ENCODE measurements at regions not wholly inside any gene's neighbourhood (a gene's known extent, or its start where the extent isn't known, plus 50 kb on each side); places are given as distances from the start of the nearest gene placed in this dataset.
"Not testable (repeated sequence)": the region's sequence is repeated elsewhere in the genome, so short reads cannot be mapped to it uniquely, and the experiment has no call there.

GRCh38 chr22:12541412-12542170 lies 2986.4 kb upstream of the OR11H1 start:
- peak in 1 of 5 donors; percentile 9 for DNase-seq

DNA sequence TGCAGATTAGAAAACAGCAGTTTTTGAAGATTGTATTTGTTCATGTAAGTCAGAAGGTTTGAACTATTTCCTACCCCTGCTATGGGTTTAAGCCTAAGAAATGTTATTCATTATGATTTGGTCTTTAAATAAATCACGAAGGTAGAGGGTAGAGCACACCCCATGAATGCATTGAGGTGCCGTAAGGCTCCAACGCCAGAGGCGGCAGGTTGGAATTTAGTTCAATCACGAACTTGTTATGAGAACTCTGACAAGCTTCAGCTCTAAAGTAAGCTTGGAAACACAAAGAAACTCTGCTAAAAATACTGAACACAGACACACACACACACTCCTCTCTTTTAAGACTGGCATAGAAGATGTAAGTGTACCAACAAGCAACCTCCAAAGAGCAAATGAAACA lies 2974.6 kb upstream of the OR11H1 start:
- DNase-seq = not testable (repeated sequence)

DNA sequence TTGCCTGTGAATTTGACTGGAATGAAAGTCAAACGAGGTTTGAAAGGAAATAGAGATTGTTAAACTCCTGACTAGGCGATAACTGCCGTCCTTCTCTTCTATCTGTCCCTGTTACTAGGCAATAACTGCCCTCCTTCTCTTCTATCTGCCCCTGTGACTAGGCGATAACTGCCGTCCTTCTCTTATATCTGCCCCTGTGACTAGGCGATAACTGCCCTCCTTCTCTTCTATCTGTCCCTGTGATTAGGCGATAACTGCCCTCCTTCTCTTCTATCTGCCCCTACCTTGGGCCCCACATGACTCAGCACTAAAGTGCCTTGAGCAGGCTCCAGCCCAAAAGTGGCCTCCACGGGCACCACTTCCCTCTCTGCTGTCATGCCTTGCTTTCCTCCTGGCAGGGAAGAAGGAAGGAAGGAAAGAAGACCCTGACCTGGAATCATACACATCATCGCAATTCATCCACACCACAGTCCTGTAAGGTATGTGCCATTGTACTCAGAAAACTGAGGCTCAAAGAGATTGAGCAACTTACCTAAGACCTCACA lies 2973.3 kb upstream of the OR11H1 start:
- not testable (repeated sequence) for DNase-seq

GRCh38 chr22:12571500-12571899 lies 2956.5 kb upstream of the OR11H1 start:
- DNase-seq = not testable (repeated sequence)

GRCh38 chr22:12579655-12580054 lies 2948.3 kb upstream of the OR11H1 start:
- not testable (repeated sequence) for DNase-seq

GRCh38 chr22:12584457-12584856 lies 2943.5 kb upstream of the OR11H1 start:
- not testable (repeated sequence) for DNase-seq

- not testable (repeated sequence) for DNase-seq
Measured at GRCh38 chr22:12584874-12585273, 2943.1 kb upstream of the OR11H1 start.

DNA sequence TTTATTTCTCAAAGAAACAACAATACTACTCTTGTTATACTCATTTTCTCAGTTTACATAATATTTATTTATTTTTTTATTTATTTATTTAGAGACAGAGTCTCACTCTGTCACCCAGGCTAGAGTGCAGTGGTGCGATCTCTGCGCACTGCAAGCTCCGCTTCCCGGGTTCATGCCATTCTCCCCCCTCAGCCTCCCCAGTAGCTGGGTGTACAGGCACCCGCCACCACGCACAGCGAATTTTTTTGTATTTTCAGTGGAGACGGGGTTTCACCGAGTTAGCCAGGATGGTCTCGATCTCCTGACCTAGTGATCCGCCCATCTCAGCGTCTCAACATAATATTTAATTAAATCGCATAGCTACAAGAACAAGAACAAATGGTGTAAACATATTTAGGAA lies 2932.3 kb upstream of the OR11H1 start:
- not testable (repeated sequence) for DNase-seq

DNA sequence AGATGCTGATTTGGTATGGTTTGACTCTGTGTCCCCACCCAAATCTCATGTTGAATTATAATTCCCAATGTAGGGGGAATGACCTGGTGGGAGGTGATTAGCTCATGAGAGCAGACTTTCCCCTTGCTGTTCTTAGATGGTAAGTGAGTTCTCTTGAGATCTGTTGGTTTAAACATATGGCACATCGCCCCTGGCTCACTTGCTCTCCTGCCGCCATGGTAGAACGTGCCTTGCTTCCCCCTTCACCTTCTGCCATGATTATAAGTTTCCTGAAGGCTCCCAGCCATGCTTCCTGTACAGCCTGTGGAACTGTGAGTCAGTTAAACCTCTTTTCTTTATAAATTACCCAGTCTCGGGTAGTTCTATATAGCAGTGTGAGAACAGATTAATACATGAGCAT lies 2930.2 kb upstream of the OR11H1 start:
- not testable (repeated sequence) for DNase-seq

GRCh38 chr22:12601510-12601869 lies 2926.5 kb upstream of the OR11H1 start:
- not testable (repeated sequence) for DNase-seq

- peak in 1 of 5 donors; percentile 23 for DNase-seq
Measured at GRCh38 chr22:12601870-12602779, 2925.9 kb upstream of the OR11H1 start.

GRCh38 chr22:12603399-12603798 lies 2924.6 kb upstream of the OR11H1 start:
- not testable (repeated sequence) for DNase-seq

- not testable (repeated sequence) for DNase-seq
Measured at GRCh38 chr22:12603833-12604232, 2924.2 kb upstream of the OR11H1 start.

- not testable (repeated sequence) for DNase-seq
Measured at GRCh38 chr22:12608454-12608853, 2919.5 kb upstream of the OR11H1 start.

DNA sequence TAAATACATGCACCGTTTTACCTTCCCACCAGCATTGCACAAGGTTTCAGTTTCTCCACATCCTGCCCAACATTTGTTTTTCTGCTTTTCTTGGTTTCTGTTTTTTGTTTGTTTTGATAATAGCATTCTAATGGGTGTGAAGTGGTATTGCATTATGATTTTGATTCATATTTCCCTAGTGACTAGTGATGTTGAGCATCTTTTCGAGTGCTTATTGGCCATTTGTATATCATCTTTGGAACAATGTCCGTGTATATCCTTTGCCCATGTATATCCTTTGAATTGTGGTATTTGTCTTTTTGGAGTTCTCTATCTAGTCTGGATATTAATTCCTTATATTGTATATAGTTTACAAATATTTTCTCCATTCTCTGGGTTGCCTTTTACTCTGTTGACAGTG lies 2914.8 kb upstream of the OR11H1 start:
- no peak for DNase-seq

GRCh38 chr22:12613907-12614306 lies 2914.1 kb upstream of the OR11H1 start:
- not testable (repeated sequence) for DNase-seq

DNA sequence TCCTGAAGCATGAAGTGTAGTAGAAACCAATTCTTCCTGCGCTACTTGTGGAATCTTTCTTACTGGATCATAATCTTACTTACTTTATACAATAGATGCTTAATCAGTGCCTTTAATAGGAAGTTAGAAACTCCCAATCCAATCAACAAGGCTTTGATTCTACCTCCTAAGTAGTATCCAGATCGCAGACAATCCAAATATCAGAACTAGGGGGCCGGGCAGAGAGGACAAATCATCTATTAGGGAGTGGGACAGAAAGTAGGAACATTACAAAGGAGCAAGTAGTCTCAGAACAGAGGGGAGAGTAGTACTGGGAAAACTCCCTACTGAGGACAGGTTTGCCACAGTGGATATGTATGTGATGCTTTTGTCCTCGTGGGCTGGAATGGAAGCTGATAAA lies 2901.1 kb upstream of the OR11H1 start:
- not testable (repeated sequence) for DNase-seq

- DNase-seq = not testable (repeated sequence)
Measured at GRCh38 chr22:12629815-12630214, 2898.2 kb upstream of the OR11H1 start.

GRCh38 chr22:12630965-12631364 lies 2897.0 kb upstream of the OR11H1 start:
- not testable (repeated sequence) for DNase-seq

DNA sequence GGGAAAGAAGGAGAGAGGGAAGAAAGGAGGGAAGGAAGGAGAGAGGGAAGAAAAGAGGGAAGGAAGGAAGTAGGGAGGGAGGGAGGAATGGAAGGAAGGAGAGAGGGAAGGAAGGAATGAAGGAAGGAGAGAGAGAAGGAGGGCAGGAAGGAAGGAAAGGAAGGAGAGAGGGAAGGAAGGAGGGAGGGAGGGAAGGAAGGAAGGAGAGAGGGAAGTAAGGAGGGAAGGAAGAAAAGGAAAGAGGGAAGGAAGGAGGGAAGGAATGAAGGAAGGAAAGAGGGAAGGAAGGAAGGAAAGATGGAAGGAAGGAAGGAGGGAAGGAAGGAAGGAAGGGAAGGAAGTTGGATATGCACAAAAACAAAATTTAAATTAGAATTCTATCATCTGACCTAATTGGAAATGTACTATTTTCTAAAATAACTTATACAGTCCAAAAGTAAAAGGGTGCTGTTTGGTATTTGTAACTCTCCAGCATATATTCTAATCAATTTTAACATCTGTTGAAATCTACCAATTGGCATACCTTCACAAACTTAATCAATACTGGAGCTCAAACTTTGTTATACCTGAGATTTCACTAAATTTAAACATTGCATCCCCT lies 2890.3 kb upstream of the OR11H1 start:
- DNase-seq = not testable (repeated sequence)

DNA sequence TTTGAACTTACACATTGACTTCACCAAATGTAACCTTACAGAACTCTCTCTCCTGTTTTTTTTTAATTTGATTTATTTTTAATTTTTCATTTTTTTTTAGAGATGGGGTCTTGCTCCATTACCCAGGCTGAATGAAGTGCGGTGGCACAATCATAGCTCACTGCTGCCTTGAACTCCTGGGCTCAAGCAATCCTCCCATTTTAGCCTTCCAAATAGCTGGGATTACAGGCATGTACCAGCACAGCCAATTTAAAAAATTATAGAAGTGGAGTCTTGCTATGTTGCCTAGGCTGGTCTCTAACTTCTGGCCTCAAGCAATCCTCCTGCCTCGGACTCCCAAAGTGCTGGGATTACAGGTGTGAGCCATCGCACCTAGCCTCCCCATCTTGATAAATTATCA lies 2889.7 kb upstream of the OR11H1 start:
- DNase-seq = not testable (repeated sequence)

All from T-helper 1 cell (primary cell).